SK-N-SH (cell line): ENCODE measurements at regions not wholly inside any gene's neighbourhood (a gene's known extent, or its start where the extent isn't known, plus 50 kb on each side); places are given as distances from the start of the nearest gene placed in this dataset.
A peak's percentile ranks its signal among the peaks of the same experiment; 100 is the strongest.

Experiments
- CTCF ChIA-PET: fragments of 300-600, 350-600 bp; formaldehyde crosslinking; extraction: SDS; loops from one replicate; lab custom pipeline; 2021; lab: Yijun Ruan, JAX
- POLR2A ChIA-PET: fragments of 350-600 bp; sonication (Branson Sonifier 250); formaldehyde crosslinking; extraction: SDS; loops from one replicate; lab custom pipeline; 2020; ENCODE audit warnings: antibody characterized with exemption, inconsistent platforms; lab: Yijun Ruan, JAX
- DNase-seq: peaks from one replicate; pipeline ENCODE4 v3.0.0; 2012
- H2AFZ ChIP-seq: fragments of 200-600 bp; sonication (generic); 2 replicates; pipeline ENCODE4 v1.8.1; 2016; ENCODE audit warnings: antibody characterized with exemption, mild to moderate bottlenecking, low read depth
- H3F3A ChIP-seq: fragments of 200-600 bp; sonication (generic); replicated peaks from 2 replicates; pipeline ENCODE3; 2016; ENCODE audit warnings: antibody characterized with exemption, mild to moderate bottlenecking; ENCODE audit not compliant: insufficient read depth
- H3K27ac ChIP-seq, 2 experiments: fragments of 200-500 bp in 1 of 2; fragments of 200-600 bp in 1 of 2; sonication (Bioruptor generic) in 1 of 2; sonication (generic), shearing (Covaris generic) in 1 of 2; 2 replicates each; pipeline versions ENCODE4 v1.5.1 to v1.6.1; 2014 to 2016; ENCODE audit warnings: low read depth in 2 of 2, inconsistent platforms in 1 of 2, low read length in 1 of 2, mild to moderate bottlenecking in 1 of 2, mixed read lengths in 1 of 2
- H3K27me3 ChIP-seq: fragments of 200-600 bp; sonication (generic), shearing (Covaris generic); 2 replicates; pipeline ENCODE4 v1.6.1; 2016; ENCODE audit warnings: mixed run types; ENCODE audit not compliant: insufficient read depth
- H3K36me3 ChIP-seq, 2 experiments: fragments of 200-500 bp in 1 of 2; fragments of 200-600 bp in 1 of 2; sonication (Bioruptor generic) in 1 of 2; sonication (generic) in 1 of 2; replicated peaks in 1 of 2; 2 replicates each; pipeline versions ENCODE3 to v1.5.1; 2014 to 2016; ENCODE audit warnings: low read length in 1 of 2, mild to moderate bottlenecking in 1 of 2; ENCODE audit not compliant: insufficient read depth in 2 of 2, control insufficient read depth in 1 of 2
- H3K4me1 ChIP-seq, 2 experiments: fragments of 200-500 bp in 1 of 2; fragments of 200-600 bp in 1 of 2; sonication (Bioruptor generic) in 1 of 2; sonication (generic), shearing (Covaris generic) in 1 of 2; 2 replicates each; pipeline versions ENCODE4 v1.5.1 to v1.6.1; 2014 to 2016; ENCODE audit warnings: low read depth in 1 of 2, low read length in 1 of 2, mixed run types in 1 of 2; ENCODE audit not compliant: insufficient read depth in 2 of 2, control insufficient read depth in 1 of 2
- H3K4me2 ChIP-seq: fragments of 200-600 bp; sonication (generic), shearing (Covaris generic); 2 replicates; pipeline ENCODE4 v1.6.1; 2017; ENCODE audit warnings: mixed run types
- H3K4me3 ChIP-seq, 2 experiments: fragments of 200-500 bp in 1 of 2; fragments of 200-600 bp in 1 of 2; sonication (Bioruptor generic) in 1 of 2; sonication (generic), shearing (Covaris generic) in 1 of 2; 2 replicates each; pipeline versions ENCODE4 v1.5.1 to v1.8.1; 2014 to 2016; ENCODE audit warnings: low read depth in 2 of 2, inconsistent platforms in 1 of 2, low read length in 1 of 2, mild to moderate bottlenecking in 1 of 2, mixed read lengths in 1 of 2, moderate library complexity in 1 of 2
- H3K79me2 ChIP-seq: fragments of 200-600 bp; sonication (generic); 2 replicates; pipeline ENCODE4 v1.8.1; 2017; ENCODE audit warnings: mild to moderate bottlenecking; ENCODE audit not compliant: insufficient read depth
- H3K9ac ChIP-seq: fragments of 200-600 bp; sonication (generic); 2 replicates; pipeline ENCODE4 v1.6.1; 2017; ENCODE audit warnings: mixed run types
- H3K9me2 ChIP-seq: fragments of 200-600 bp; sonication (generic); 2 replicates; pipeline ENCODE4 v1.6.1; 2017; ENCODE audit warnings: mixed run types
- H3K9me3 ChIP-seq: fragments of 200-600 bp; sonication (generic); 2 replicates; pipeline ENCODE4 v1.6.1; 2017; ENCODE audit warnings: mixed run types, mild to moderate bottlenecking, moderate library complexity
- H4K20me1 ChIP-seq: fragments of 200-600 bp; sonication (generic); 2 replicates; pipeline ENCODE4 v1.6.1; 2017; ENCODE audit warnings: mild to moderate bottlenecking, mixed run types; ENCODE audit not compliant: insufficient read depth
- ELF1 ChIP-seq: IDR thresholded peaks from 2 replicates; pipeline ENCODE4 v1.4.0; 2012
- GABPA ChIP-seq: IDR thresholded peaks from 2 replicates; pipeline ENCODE4 v1.4.0; 2012; ENCODE audit warnings: low read depth, mild to moderate bottlenecking
- NFIC ChIP-seq: IDR thresholded peaks from 2 replicates; pipeline ENCODE4 v1.4.0; 2012; ENCODE audit warnings: borderline replicate concordance
- RAD21 ChIP-seq: IDR thresholded peaks from 2 replicates; pipeline ENCODE4 v1.6.1; 2012; ENCODE audit warnings: mild to moderate bottlenecking, low read length
- RCOR1 ChIP-seq: fragments of 150-350 bp; IDR thresholded peaks from 2 replicates; pipeline ENCODE4 v1.6.1; 2017; ENCODE audit warnings: antibody characterized with exemption, low read length
- RFX5 ChIP-seq: IDR thresholded peaks from 2 replicates; pipeline ENCODE4 v1.6.1; 2012; ENCODE audit warnings: mild to moderate bottlenecking, improper control_type of control experiment, low read length
- SIN3A ChIP-seq: IDR thresholded peaks from 2 replicates; pipeline ENCODE4 v1.6.1; 2012; ENCODE audit warnings: low read depth, mild to moderate bottlenecking, low read length, moderate library complexity, borderline replicate concordance
- TAF1 ChIP-seq: IDR thresholded peaks from 2 replicates; pipeline ENCODE4 v1.6.1; 2012; ENCODE audit warnings: low read depth, mild to moderate bottlenecking, low read length, moderate library complexity, borderline replicate concordance
- TCF12 ChIP-seq: IDR thresholded peaks from 2 replicates; pipeline ENCODE4 v1.4.0; 2012
- TEAD4 ChIP-seq: IDR thresholded peaks from 2 replicates; pipeline ENCODE4 v1.4.0; 2012; ENCODE audit warnings: mild to moderate bottlenecking, borderline replicate concordance; ENCODE audit not compliant: insufficient read depth
- WGBS: methylation state at CpG from one replicate; pipeline ENCODE4 v1.1.6; 2017; ENCODE audit warnings: low lambda C conversion rate; 5-methylcytosine and 5-hydroxymethylcytosine counted together
- TF ChIP-seq, protein P1 (sequence below): IDR thresholded peaks from 2 replicates; pipeline ENCODE4 v1.4.0; 2012; ENCODE audit warnings: low read depth, borderline replicate concordance
- TF ChIP-seq, protein P2 (sequence below): fragments of 200-600 bp; sonication (generic); IDR thresholded peaks from 2 replicates; pipeline ENCODE4 v1.6.1; 2017; ENCODE audit warnings: antibody characterized with exemption, mild to moderate bottlenecking, moderate library complexity
- TF ChIP-seq, protein P3 (sequence below): IDR thresholded peaks from 2 replicates; pipeline ENCODE4 v1.4.0; 2012; ENCODE audit warnings: low read depth

DNA sequence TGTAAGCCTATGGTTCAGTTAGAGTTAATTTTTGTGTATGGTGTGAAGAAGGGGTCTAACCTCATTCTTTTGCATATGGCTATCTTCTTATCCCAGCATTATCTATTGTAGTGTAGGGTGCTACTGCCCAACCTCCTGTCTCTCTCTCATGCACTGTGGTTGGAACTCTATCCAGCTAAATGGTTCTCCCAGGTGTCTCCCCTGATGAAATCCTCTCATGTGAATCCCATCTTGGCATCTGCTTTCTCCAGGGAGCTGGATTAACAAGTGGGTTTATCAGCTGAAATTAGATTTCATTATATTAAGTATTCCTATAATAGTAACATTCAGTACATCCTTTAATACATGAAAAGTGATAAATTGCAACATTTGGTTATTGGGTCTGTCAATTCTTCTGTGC, 224.7 kb upstream of the SFRP2 start (continued):
- TF ChIP-seq, protein P1, sequence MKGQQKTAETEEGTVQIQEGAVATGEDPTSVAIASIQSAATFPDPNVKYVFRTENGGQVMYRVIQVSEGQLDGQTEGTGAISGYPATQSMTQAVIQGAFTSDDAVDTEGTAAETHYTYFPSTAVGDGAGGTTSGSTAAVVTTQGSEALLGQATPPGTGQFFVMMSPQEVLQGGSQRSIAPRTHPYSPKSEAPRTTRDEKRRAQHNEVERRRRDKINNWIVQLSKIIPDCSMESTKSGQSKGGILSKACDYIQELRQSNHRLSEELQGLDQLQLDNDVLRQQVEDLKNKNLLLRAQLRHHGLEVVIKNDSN: no peak

DNA sequence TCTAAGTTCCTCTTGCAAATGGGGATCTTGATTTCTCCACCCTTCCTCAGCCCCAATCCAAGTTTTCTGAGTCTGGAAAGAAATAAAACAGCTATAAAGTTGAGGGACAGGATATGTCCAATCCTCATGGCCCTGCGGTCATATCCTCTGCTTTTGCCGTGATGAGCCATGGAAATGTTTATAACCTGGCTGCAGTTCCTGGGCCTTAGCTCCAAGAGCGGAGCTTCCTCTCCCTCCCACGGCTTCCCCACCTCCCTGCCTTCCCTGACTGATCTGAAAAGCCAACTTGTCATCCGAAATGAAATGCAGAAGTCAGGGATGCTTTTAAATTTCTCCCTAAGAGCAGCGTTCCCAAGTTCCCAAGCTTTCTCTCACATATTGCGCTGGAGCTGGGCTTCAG, 221.5 kb upstream of the SFRP2 start:
- H3K27me3 ChIP-seq: no peaks in the 10 kb centered on the region
- no peak overlapping the region for H3K9ac ChIP-seq
- POLR2A ChIA-PET: interaction anchor here (0.9 kb wide), 1 partner anchor 9 kb away, joined by 3 read pairs; no protein-coding TSS in a partner anchor
- H3K4me2 ChIP-seq: no peak overlapping the region
- no peaks in the 10 kb centered on the region for H3K4me1 ChIP-seq
- WGBS: 10% methylated on average over 7 of the region's 7 CpGs
- no peaks in the 10 kb centered on the region for H3K79me2 ChIP-seq
- no peaks in the 10 kb centered on the region for H4K20me1 ChIP-seq
- no peaks in the 10 kb centered on the region for H3K9me2 ChIP-seq
- no peaks in the 10 kb centered on the region for H3F3A ChIP-seq
- TF ChIP-seq TAF1: no peak
- TF ChIP-seq, protein P2, sequence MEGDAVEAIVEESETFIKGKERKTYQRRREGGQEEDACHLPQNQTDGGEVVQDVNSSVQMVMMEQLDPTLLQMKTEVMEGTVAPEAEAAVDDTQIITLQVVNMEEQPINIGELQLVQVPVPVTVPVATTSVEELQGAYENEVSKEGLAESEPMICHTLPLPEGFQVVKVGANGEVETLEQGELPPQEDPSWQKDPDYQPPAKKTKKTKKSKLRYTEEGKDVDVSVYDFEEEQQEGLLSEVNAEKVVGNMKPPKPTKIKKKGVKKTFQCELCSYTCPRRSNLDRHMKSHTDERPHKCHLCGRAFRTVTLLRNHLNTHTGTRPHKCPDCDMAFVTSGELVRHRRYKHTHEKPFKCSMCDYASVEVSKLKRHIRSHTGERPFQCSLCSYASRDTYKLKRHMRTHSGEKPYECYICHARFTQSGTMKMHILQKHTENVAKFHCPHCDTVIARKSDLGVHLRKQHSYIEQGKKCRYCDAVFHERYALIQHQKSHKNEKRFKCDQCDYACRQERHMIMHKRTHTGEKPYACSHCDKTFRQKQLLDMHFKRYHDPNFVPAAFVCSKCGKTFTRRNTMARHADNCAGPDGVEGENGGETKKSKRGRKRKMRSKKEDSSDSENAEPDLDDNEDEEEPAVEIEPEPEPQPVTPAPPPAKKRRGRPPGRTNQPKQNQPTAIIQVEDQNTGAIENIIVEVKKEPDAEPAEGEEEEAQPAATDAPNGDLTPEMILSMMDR: no peak
- TF ChIP-seq RAD21: no peak
- TF ChIP-seq, protein P3, sequence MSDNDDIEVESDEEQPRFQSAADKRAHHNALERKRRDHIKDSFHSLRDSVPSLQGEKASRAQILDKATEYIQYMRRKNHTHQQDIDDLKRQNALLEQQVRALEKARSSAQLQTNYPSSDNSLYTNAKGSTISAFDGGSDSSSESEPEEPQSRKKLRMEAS: no peak
- TF ChIP-seq, protein P1: no peak
- TF ChIP-seq ELF1: no peak
- no peak for TF ChIP-seq TCF12
- TF ChIP-seq NFIC: no peak
- DNase-seq: no peak
- CTCF ChIA-PET: no interaction called here
- no peaks in the 10 kb centered on the region for H3K36me3 ChIP-seq
- H3K4me3 ChIP-seq: no peak overlapping the region
- H3K27ac ChIP-seq: no peak overlapping the region
- no peaks in the 10 kb centered on the region for H3K9me3 ChIP-seq
- peak overlapping the region; percentile 64; the same call in 1 of the 2 replicates for H2AFZ ChIP-seq

DNA sequence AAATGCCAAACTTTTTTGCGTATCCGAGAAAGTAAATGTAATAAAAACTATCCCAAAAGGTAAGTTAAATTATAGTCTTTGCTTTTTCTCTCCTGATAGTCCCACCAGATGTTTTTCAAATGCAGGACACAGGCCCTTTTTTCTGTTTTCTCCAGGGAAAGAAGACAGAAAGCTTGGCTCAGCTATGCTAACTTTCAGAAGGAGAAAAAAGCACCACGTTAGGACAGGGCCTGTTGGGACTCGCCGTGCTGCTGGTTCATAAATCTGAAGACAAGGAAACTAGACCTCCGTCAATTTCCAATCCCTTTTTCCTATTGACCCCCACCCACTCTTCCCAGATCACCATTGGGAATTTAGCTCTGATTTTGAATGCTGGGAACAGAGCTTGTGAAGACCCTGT, 220.9 kb upstream of the SFRP2 start:
- ChIA-PET CTCF (no interaction called here), POLR2A (interaction anchor here (0.9 kb wide), 1 partner anchor 9 kb away, joined by 3 read pairs; no protein-coding TSS in a partner anchor)
- Histone ChIP-seq H3K9me2 (no peaks in the 10 kb centered on the region), H2AFZ (no peak overlapping the region), H3K4me1 (no peaks in the 10 kb centered on the region), H3K27me3 (no peaks in the 10 kb centered on the region), H3K4me2 (no peak overlapping the region), H3F3A (no peaks in the 10 kb centered on the region), H3K79me2 (no peaks in the 10 kb centered on the region), H3K4me3 (no peak overlapping the region), H3K9ac (no peak overlapping the region), H3K27ac (no peak overlapping the region), H3K36me3 (no peaks in the 10 kb centered on the region), H3K9me3 (no peaks in the 10 kb centered on the region), H4K20me1 (no peaks in the 10 kb centered on the region)
- TF ChIP-seq SIN3A: no peak
- no peak for TF ChIP-seq TEAD4
- no peak for TF ChIP-seq GABPA
- no peak for TF ChIP-seq RCOR1
- no peak for TF ChIP-seq RFX5
- WGBS: 6% methylated on average over 6 of the region's 6 CpGs
- DNase-seq: no peak
